GM13977 (cell line): ENCODE measurements at regions not wholly inside any gene's neighbourhood (a gene's known extent, or its start where the extent isn't known, plus 50 kb on each side); places are given as distances from the start of the nearest gene placed in this dataset.

Experiments used
- DNase-seq: peaks from one replicate; pipeline ENCODE4 v3.0.0; 2012; ENCODE audit warnings: low spot score
- in situ Hi-C: fragments of 300-500 bp; cut with MboI; formaldehyde crosslinking; loops from one replicate; pipeline ENCODE4 v1.12.0; 2022; ENCODE audit warnings: low sequenced_read_pairs, low pct_unique_long_range_greater_than_20kb, mixed read lengths, inconsistent platforms; ENCODE audit not compliant: unreplicated experiment
- TF ChIP-seq, protein P1 (sequence below): IDR thresholded peaks from 2 replicates; pipeline ENCODE4 v1.5.1; 2012; ENCODE audit warnings: mild to moderate bottlenecking, control low read depth; ENCODE audit not compliant: insufficient read depth; ENCODE audit errors: extremely low read depth, missing control alignments

DNA sequence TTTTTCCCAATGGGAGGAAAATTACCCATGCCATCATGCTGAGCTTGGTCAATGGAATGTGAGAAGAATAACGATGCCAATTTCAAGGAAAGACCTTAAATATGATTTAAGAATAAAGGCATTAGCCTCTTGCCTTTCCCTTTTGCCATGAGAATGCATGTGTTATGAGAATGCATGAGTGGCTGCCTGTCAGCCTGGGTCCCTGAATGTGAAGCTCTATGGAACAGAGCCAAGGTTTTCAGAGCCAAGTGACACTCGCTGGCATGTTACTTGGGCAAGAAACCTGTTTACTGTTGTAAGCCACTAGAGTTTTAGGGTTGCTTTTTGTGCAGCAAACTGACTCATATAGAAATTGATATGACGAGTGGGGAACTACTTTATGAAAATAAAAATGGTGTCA is 75.7 kb downstream of the JRKL start:
- DNase-seq: no peak
- TF ChIP-seq, protein P1, sequence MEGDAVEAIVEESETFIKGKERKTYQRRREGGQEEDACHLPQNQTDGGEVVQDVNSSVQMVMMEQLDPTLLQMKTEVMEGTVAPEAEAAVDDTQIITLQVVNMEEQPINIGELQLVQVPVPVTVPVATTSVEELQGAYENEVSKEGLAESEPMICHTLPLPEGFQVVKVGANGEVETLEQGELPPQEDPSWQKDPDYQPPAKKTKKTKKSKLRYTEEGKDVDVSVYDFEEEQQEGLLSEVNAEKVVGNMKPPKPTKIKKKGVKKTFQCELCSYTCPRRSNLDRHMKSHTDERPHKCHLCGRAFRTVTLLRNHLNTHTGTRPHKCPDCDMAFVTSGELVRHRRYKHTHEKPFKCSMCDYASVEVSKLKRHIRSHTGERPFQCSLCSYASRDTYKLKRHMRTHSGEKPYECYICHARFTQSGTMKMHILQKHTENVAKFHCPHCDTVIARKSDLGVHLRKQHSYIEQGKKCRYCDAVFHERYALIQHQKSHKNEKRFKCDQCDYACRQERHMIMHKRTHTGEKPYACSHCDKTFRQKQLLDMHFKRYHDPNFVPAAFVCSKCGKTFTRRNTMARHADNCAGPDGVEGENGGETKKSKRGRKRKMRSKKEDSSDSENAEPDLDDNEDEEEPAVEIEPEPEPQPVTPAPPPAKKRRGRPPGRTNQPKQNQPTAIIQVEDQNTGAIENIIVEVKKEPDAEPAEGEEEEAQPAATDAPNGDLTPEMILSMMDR: no peak
- in situ Hi-C loops: loop anchor here (25.0 kb wide), 1 partner anchor 672 kb away; no protein-coding TSS in a partner anchor

DNA sequence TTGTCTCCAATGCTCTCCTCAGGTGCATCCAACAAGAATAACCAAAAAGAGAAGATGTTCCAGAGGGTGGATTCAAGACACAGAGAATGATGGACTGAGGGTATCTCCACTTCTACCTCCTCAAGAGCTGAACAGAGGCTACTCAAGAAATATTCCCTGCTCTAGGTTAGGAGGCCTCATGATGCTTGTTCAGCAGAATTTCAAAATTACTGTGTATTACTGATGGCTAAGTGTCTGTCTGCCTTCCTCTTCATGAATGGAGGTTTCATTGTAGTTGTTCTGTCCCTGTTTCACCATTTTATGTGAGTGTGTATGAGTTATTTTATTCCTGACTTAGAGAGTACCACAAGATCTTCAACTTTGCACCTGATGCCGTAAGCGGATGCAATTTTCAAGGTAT is 76.8 kb downstream of the JRKL start:
- TF ChIP-seq, protein P1: no peak
- in situ Hi-C loops: loop anchor here (25.0 kb wide), 1 partner anchor 671 kb away; no protein-coding TSS in a partner anchor
- DNase-seq: no peak

DNA sequence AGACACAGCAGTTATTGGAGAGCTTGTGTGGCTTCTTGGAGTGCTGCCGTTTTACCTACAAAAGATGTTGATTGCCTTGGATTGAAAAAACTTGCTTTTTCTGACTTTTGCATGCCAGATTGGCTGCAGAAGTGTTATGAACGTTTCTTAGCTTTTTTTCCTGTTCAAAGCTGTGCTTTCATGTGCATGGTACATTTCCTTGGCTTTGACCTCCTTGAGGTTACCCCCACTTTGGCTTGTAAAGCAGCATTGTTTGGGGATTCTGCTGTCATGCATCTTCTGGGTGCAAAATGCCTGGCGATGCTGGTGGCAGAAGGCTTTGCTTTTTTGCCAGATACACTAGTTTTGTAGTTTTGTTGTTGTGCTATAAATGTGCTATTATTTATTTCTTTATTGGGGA is 80.0 kb downstream of the JRKL start:
- in situ Hi-C loops: loop anchor here (25.0 kb wide), 1 partner anchor 668 kb away; no protein-coding TSS in a partner anchor
- no peak for DNase-seq
- TF ChIP-seq, protein P1: no peak

DNA sequence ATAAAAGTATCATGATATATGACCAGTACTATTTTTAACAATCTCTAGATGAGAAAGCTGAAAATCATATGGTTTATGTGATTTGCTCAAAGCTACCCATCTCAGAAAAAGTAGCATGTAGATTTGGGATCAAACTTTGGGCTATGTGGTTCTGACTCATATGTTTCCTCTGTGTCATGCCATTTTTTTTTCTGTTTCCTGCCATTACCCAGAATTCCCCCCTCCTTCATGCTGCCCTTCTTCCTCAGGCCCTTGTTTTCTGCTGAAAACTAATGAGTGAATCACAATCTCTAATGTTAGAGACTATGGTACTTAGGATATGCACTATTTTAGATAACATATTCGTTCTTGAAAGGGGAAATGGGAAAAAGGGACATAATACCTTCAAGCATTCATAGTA is 80.7 kb downstream of the JRKL start:
- no peak for DNase-seq
- TF ChIP-seq, protein P1: no peak
- in situ Hi-C loops: loop anchor here (25.0 kb wide), 1 partner anchor 667 kb away; no protein-coding TSS in a partner anchor

DNA sequence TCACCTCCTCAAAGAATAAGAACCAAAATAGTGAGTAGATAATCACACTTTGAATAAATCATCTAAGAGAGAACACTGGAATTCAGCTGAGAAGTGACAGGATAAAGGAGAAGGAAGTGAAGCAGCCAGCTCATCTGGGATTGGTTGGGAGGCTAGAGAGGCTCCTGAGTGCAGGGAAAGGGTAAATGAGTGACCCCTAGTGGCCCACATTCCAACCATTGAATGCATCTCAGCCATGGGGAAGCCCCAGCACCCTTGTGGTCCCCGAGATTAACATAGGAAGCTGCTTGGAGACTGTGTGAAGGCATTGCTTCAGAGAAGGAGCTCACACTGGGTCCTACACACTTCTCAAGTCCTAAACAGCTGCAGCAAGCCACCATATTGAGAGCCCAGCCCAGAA is 82.3 kb downstream of the JRKL start:
- in situ Hi-C loops: loop anchor here (25.0 kb wide), 1 partner anchor 665 kb away; no protein-coding TSS in a partner anchor
- TF ChIP-seq, protein P1: peak; percentile 30
- peak; percentile 9 for DNase-seq

DNA sequence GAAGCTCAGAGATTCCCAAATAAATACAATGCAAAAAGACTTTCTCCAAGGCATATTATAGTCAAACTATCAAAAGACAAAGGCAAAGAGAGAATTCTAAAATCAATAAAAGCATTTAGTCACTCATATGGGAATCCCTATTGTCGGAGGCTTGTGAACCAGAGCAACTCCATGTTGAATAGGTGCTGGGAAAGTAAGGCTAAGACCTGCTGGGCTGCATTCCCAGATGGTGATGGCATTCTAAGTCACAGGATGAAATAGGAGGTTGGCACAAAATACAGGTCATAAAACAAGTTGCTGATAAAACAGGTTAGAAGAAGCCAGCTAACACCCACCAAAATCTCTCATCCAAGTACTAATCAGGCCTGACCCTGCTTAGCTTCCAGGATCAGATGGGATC is 84.5 kb downstream of the JRKL start:
- DNase-seq: no peak
- in situ Hi-C loops: loop anchor here (25.0 kb wide), 1 partner anchor 663 kb away; no protein-coding TSS in a partner anchor
- TF ChIP-seq, protein P1: no peak
